GDM1 (cell line): ENCODE measurements at regions not wholly inside any gene's neighbourhood (a gene's known extent, or its start where the extent isn't known, plus 50 kb on each side); places are given as distances from the start of the nearest gene placed in this dataset.

ENCODE experiments used
- DNase-seq: peaks from one replicate; lab custom pipeline; 2025; lab: John Stamatoyannopoulos, UW

- no peak for DNase-seq
These were observed 52.0 kb upstream of the TANC2 start for GRCh38 chr17:62913991-62914570.

GRCh38 chr17:62912363-62912762 lies 53.7 kb upstream of the TANC2 start:
- no peak for DNase-seq

GRCh38 chr17:62911114-62911513 lies 54.9 kb upstream of the TANC2 start:
- DNase-seq, result no peak

GRCh38 chr17:62910277-62910676 lies 55.8 kb upstream of the TANC2 start:
- no peak for DNase-seq

GRCh38 chr17:62907961-62908360 lies 58.1 kb upstream of the TANC2 start:
- no peak for DNase-seq

GRCh38 chr17:62906881-62907280 lies 59.2 kb upstream of the TANC2 start:
- no peak for DNase-seq

GRCh38 chr17:62905233-62905632 lies 60.8 kb upstream of the TANC2 start:
- no peak for DNase-seq

GRCh38 chr17:62902531-62903220 lies 63.4 kb upstream of the TANC2 start:
- DNase-seq, result no peak

- DNase-seq, result no peak
These were observed 64.5 kb upstream of the TANC2 start for GRCh38 chr17:62901544-62901943.

- no peak for DNase-seq
These were observed 65.9 kb upstream of the TANC2 start for GRCh38 chr17:62900096-62900495.

GRCh38 chr17:62899361-62899760 lies 66.7 kb upstream of the TANC2 start:
- DNase-seq, result no peak

GRCh38 chr17:62898239-62898864 lies 67.7 kb upstream of the TANC2 start:
- DNase-seq, result no peak

- no peak for DNase-seq
These were observed 68.3 kb upstream of the TANC2 start for GRCh38 chr17:62897706-62898105.

- DNase-seq, result no peak
These were observed 70.4 kb upstream of the TANC2 start for GRCh38 chr17:62895320-62896301.

- DNase-seq, result peak; percentile 71
These were observed 73.1 kb upstream of the TANC2 start for GRCh38 chr17:62892870-62893338.

GRCh38 chr17:62892061-62892675 lies 73.9 kb upstream of the TANC2 start:
- DNase-seq, result peak; percentile 3

GRCh38 chr17:62891659-62892058 lies 74.4 kb upstream of the TANC2 start:
- no peak for DNase-seq

- DNase-seq, result no peak
These were observed 77.3 kb upstream of the TANC2 start for GRCh38 chr17:62888765-62889164.

GRCh38 chr17:62888148-62888547 lies 77.9 kb upstream of the TANC2 start:
- no peak for DNase-seq

GRCh38 chr17:62887437-62887836 lies 78.6 kb upstream of the TANC2 start:
- no peak for DNase-seq

GRCh38 chr17:62884781-62885180 lies 76.7 kb upstream of the MARCHF10 start:
- no peak for DNase-seq

GRCh38 chr17:62882878-62883277 lies 74.8 kb upstream of the MARCHF10 start:
- DNase-seq, result no peak
